A673 (cell line): ENCODE measurements at regions not wholly inside any gene's neighbourhood (a gene's known extent, or its start where the extent isn't known, plus 50 kb on each side); places are given as distances from the start of the nearest gene placed in this dataset.

Experiments
- BruUV-seq: library from RNA; stranded (reverse); fragments of 400-500 nt; replicated peaks from 2 replicates; lab custom pipeline; 2021; lab: Mats Ljungman, UMichigan
- CTCF ChIA-PET: fragments of 300-600 bp; sonication (Branson Sonifier 250); formaldehyde crosslinking; loops from one replicate; lab custom pipeline; 2022; ENCODE audit warnings: antibody characterized with exemption; lab: Charles Lee
- POLR2A ChIA-PET: fragments of 300-600 bp; sonication (Branson Sonifier 250); formaldehyde crosslinking; loops from one replicate; lab custom pipeline; 2022; ENCODE audit warnings: antibody characterized with exemption; ENCODE audit not compliant: low non-redundant PET; lab: Charles Lee
- DNase-seq: peaks from one replicate; pipeline ENCODE4 v3.0.0-alpha.2; 2015; ENCODE audit warnings: low spot score
- H3K27ac ChIP-seq: fragments of 200-600 bp; sonication (generic); 2 replicates; pipeline ENCODE4 v1.5.1; 2016; ENCODE audit warnings: mixed run types, low read depth, mild to moderate bottlenecking, mixed read lengths, antibody characterized with exemption, low read length; ENCODE audit not compliant: poor library complexity, severe bottlenecking
- H3K27me3 ChIP-seq: fragments of 200-600 bp; sonication (generic); replicated peaks from 2 replicates; pipeline ENCODE4 v1.6.1; 2017; ENCODE audit warnings: mixed run types, low read depth, mild to moderate bottlenecking, mixed read lengths, antibody characterized with exemption, low read length; ENCODE audit not compliant: insufficient read depth, poor library complexity
- H3K36me3 ChIP-seq: fragments of 200-600 bp; sonication (generic); 2 replicates; pipeline ENCODE4 v1.6.1; 2016; ENCODE audit warnings: mixed run types, mild to moderate bottlenecking, mixed read lengths, antibody characterized with exemption, low read length; ENCODE audit not compliant: insufficient read depth, poor library complexity, severe bottlenecking
- H3K4me1 ChIP-seq: fragments of 200-600 bp; sonication (generic); 2 replicates; pipeline ENCODE4 v1.6.1; 2017; ENCODE audit warnings: mixed run types, mild to moderate bottlenecking, mixed read lengths, antibody characterized with exemption, low read length; ENCODE audit not compliant: insufficient read depth, poor library complexity, severe bottlenecking
- H3K4me3 ChIP-seq: fragments of 200-600 bp; sonication (generic); 2 replicates; pipeline ENCODE4 v1.5.1; 2016; ENCODE audit warnings: low read depth, mixed run types, mild to moderate bottlenecking, mixed read lengths, low read length; ENCODE audit not compliant: poor library complexity, severe bottlenecking
- H3K9me3 ChIP-seq: fragments of 200-600 bp; sonication (generic); 2 replicates; pipeline ENCODE4 v1.6.1; 2016; ENCODE audit warnings: mixed run types, low read depth, mild to moderate bottlenecking, mixed read lengths, antibody characterized with exemption, low read length; ENCODE audit not compliant: poor library complexity, severe bottlenecking
- EZH2 ChIP-seq: fragments of 200-600 bp; sonication (generic); IDR thresholded peaks from 2 replicates; pipeline ENCODE4 v1.6.1; 2017; ENCODE audit warnings: borderline replicate concordance, low read depth, mild to moderate bottlenecking, mixed read lengths, antibody characterized with exemption, low read length; ENCODE audit not compliant: poor library complexity, severe bottlenecking
- intact Hi-C: fragments of 100-400 bp; cut with micrococcal nuclease; formaldehyde crosslinking; loops from one replicate; pipeline ENCODE4 v1.10.0; 2022; ENCODE audit not compliant: unreplicated experiment
- TF ChIP-seq, protein P1 (sequence below): fragments of 300-800, 200-600 bp; sonication (generic); conservative IDR thresholded peaks from 2 replicates; pipeline ENCODE4 v1.5.1; 2017; ENCODE audit warnings: low read depth, mild to moderate bottlenecking, antibody characterized with exemption, low read length, moderate library complexity, mixed read lengths

DNA sequence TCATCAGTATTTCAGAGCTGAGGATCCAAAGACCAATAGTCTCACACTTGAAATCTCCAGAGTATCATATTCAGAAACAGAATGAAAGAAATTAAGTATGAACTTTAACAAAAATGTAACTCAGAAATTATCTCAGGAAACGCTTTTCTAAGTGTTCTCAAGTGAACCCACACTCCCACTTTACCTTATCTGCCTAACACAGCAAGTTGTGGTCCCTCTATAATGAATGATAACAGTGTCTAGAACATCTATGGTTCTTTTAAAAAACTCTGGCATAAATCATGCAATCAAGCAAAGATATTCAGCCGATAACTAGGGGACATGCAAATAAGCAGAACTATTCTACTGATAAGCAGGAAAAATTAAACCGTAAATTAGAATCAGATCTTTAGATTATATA lies 1574.2 kb downstream of the PLA2G4A start:
- TF ChIP-seq, protein P1, sequence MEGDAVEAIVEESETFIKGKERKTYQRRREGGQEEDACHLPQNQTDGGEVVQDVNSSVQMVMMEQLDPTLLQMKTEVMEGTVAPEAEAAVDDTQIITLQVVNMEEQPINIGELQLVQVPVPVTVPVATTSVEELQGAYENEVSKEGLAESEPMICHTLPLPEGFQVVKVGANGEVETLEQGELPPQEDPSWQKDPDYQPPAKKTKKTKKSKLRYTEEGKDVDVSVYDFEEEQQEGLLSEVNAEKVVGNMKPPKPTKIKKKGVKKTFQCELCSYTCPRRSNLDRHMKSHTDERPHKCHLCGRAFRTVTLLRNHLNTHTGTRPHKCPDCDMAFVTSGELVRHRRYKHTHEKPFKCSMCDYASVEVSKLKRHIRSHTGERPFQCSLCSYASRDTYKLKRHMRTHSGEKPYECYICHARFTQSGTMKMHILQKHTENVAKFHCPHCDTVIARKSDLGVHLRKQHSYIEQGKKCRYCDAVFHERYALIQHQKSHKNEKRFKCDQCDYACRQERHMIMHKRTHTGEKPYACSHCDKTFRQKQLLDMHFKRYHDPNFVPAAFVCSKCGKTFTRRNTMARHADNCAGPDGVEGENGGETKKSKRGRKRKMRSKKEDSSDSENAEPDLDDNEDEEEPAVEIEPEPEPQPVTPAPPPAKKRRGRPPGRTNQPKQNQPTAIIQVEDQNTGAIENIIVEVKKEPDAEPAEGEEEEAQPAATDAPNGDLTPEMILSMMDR, result no peak
- TF ChIP-seq EZH2, result no peak
- CTCF ChIA-PET, result no interaction called here
- intact Hi-C loops, result no loop called here

DNA sequence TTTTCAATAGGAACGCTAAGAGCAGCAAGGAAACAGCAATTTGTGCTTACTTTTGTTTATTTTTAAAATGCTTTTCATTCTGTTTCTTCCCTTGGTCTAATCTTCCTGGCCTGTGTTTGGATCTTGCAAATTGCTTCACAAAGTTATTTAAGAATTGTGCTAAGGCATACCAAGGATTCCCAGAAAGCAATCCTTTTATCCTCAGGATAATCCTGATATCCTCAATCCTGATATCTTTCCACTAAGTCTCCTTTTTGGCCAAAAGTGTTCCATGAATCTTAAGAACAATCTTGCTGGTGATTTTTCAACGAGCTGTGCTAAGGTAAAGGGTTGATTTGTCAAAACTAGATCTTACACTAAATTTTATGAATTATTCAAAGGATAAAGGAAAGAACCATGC lies 1577.9 kb downstream of the PLA2G4A start:
- Histone ChIP-seq H3K36me3 (no peaks in the 10 kb centered on the region), H3K27ac (no peak overlapping the region), H3K4me1 (no peaks in the 10 kb centered on the region), H3K27me3 (no peaks in the 10 kb centered on the region), H3K9me3 (no peaks in the 10 kb centered on the region), H3K4me3 (no peak overlapping the region)
- DNase-seq, result no peak
- POLR2A ChIA-PET, result no interaction called here
- CTCF ChIA-PET, result no interaction called here
- TF ChIP-seq EZH2, result no peak
- TF ChIP-seq, protein P1, result no peak
- no TSS peak for BruUV-seq
- intact Hi-C loops, result no loop called here

More for the DNA sequence above, 1574.2 kb downstream of the PLA2G4A start:
- BruUV-seq, result no TSS peak
- Histone ChIP-seq H3K4me1 (no peaks in the 10 kb centered on the region), H3K9me3 (no peaks in the 10 kb centered on the region), H3K4me3 (no peak overlapping the region), H3K36me3 (no peaks in the 10 kb centered on the region), H3K27ac (no peak overlapping the region), H3K27me3 (no peaks in the 10 kb centered on the region)
- no peak for DNase-seq
- POLR2A ChIA-PET, result no interaction called here

DNA sequence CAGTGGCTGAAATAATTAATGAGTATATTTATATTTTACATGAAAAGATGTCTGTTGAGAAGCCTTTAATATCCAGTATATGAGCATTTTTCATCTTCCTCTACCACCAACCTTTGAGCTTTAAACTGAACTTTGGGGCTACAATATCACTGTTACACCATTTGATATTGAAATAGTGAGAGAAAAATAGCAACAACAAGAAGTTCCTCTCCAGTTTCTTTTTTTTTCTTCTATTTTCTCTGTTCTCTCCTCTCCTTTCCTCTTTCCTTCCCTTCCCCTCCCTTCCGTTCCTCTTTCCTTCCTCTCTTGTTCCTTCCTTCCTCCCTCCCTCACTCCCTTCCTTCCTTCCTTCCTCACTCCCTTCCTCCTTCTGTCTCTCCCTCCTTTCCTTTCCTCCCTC lies 1591.4 kb downstream of the PLA2G4A start:
- Histone ChIP-seq H3K9me3 (no peaks in the 10 kb centered on the region), H3K4me1 (peaks cover 7% of the 10 kb centered on the region), H3K4me3 (no peak overlapping the region), H3K36me3 (no peaks in the 10 kb centered on the region), H3K27me3 (no peaks in the 10 kb centered on the region), H3K27ac (no peak overlapping the region)
- TF ChIP-seq, protein P1, result no peak
- no peak for TF ChIP-seq EZH2
- no TSS peak for BruUV-seq
- ChIA-PET CTCF (no interaction called here), POLR2A (no interaction called here)
- DNase-seq, result no peak
- intact Hi-C loops, result no loop called here
